Osteocyte (in vitro differentiated cells): ENCODE measurements at regions not wholly inside any gene's neighbourhood (a gene's known extent, or its start where the extent isn't known, plus 50 kb on each side); places are given as distances from the start of the nearest gene placed in this dataset.

Source experiments
- DNase-seq: peaks from one replicate; pipeline ENCODE4 v3.0.0; 2021; ENCODE audit warnings: mixed read lengths; ENCODE audit not compliant: unreplicated experiment; ENCODE audit errors: extremely low spot score
- H3K27ac Mint-ChIP-seq: one replicate; pipeline ENCODE4 v1.8.0; 2021; ENCODE audit warnings: mild to moderate bottlenecking, mixed read lengths; ENCODE audit not compliant: unreplicated experiment
- H3K27me3 Mint-ChIP-seq: one replicate; pipeline ENCODE4 v1.8.0; 2021; ENCODE audit warnings: mixed read lengths; ENCODE audit not compliant: unreplicated experiment
- H3K36me3 Mint-ChIP-seq: one replicate; pipeline ENCODE4 v1.8.0; 2021; ENCODE audit warnings: mixed read lengths; ENCODE audit not compliant: unreplicated experiment
- H3K4me1 Mint-ChIP-seq: one replicate; pipeline ENCODE4 v1.8.0; 2021; ENCODE audit warnings: mixed read lengths; ENCODE audit not compliant: unreplicated experiment
- H3K4me3 Mint-ChIP-seq: one replicate; pipeline ENCODE4 v1.8.0; 2021; ENCODE audit warnings: mild to moderate bottlenecking, moderate library complexity, mixed read lengths; ENCODE audit not compliant: unreplicated experiment
- H3K9me3 Mint-ChIP-seq: one replicate; pipeline ENCODE4 v1.8.0; 2021; ENCODE audit warnings: mixed read lengths; ENCODE audit not compliant: unreplicated experiment
- TF ChIP-seq, protein P1 (sequence below): fragments of 200-600 bp; sonication (generic); IDR thresholded peaks from 2 replicates; pipeline ENCODE4 v1.5.0; 2021; ENCODE audit warnings: antibody characterized with exemption, mild to moderate bottlenecking, moderate library complexity

GRCh38 chr4:141810038-141810711 lies 173.8 kb downstream of the IL15 start:
- TF ChIP-seq, protein P1, sequence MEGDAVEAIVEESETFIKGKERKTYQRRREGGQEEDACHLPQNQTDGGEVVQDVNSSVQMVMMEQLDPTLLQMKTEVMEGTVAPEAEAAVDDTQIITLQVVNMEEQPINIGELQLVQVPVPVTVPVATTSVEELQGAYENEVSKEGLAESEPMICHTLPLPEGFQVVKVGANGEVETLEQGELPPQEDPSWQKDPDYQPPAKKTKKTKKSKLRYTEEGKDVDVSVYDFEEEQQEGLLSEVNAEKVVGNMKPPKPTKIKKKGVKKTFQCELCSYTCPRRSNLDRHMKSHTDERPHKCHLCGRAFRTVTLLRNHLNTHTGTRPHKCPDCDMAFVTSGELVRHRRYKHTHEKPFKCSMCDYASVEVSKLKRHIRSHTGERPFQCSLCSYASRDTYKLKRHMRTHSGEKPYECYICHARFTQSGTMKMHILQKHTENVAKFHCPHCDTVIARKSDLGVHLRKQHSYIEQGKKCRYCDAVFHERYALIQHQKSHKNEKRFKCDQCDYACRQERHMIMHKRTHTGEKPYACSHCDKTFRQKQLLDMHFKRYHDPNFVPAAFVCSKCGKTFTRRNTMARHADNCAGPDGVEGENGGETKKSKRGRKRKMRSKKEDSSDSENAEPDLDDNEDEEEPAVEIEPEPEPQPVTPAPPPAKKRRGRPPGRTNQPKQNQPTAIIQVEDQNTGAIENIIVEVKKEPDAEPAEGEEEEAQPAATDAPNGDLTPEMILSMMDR: no peak
- Mint-ChIP-seq H3K36me3 (no peaks in the 10 kb centered on the region), H3K27me3 (no peaks in the 10 kb centered on the region), H3K9me3 (peaks cover 6% of the 10 kb centered on the region), H3K27ac (no peak overlapping the region), H3K4me3 (no peak overlapping the region), H3K4me1 (peaks cover 51% of the 10 kb centered on the region)
- no peak for DNase-seq

DNA sequence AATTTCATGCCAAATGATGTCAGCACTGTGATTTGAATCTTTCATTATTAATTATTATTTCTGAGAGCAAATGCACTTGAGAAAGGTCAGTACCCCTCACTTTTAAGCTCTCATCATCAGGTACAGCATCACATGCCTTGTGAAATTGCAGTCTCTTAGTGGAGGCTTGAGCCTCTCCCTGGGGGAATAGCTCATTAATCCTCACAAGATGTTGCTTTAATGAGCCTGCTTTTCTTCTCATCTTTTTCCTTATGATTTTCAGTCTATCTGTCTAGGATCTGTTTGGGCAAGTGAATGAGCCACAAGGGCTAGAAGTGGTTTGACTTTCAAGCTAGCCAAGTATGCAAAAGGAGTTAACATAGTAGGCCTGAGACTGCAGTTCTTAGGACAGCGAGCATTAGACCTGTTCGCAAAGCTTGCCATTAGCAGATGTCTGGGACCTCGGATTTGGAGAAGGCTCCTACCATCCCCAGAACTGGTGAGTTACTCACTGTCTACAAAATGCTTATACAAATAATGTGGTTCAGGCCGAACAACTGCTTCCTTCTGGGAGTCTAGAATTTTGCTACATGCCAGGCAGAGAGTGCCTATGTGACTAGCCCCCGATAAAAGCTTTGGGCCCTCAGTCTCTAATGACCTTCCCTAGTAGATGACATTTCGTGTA lies 174.5 kb downstream of the IL15 start:
- peaks cover 46% of the 10 kb centered on the region for H3K4me1 Mint-ChIP-seq
- no peaks in the 10 kb centered on the region for H3K27me3 Mint-ChIP-seq
- DNase-seq: no peak
- H3K27ac Mint-ChIP-seq: no peak overlapping the region
- peaks cover 6% of the 10 kb centered on the region for H3K9me3 Mint-ChIP-seq
- no peaks in the 10 kb centered on the region for H3K36me3 Mint-ChIP-seq
- H3K4me3 Mint-ChIP-seq: no peak overlapping the region
- TF ChIP-seq, protein P1: no peak

GRCh38 chr4:141812158-141812557 lies 175.8 kb downstream of the IL15 start:
- Mint-ChIP-seq H3K4me3 (no peak overlapping the region), H3K27me3 (no peaks in the 10 kb centered on the region)

GRCh38 chr4:141814499-141814898 lies 178.1 kb downstream of the IL15 start:
- TF ChIP-seq, protein P1: no peak
- H3K4me3 Mint-ChIP-seq: no peak overlapping the region
- H3K9me3 Mint-ChIP-seq: peaks cover 30% of the 10 kb centered on the region
- H3K36me3 Mint-ChIP-seq: peaks cover 4% of the 10 kb centered on the region
- H3K4me1 Mint-ChIP-seq: peaks cover 18% of the 10 kb centered on the region
- no peak for DNase-seq
- H3K27ac Mint-ChIP-seq: no peak overlapping the region
- peaks cover 3% of the 10 kb centered on the region for H3K27me3 Mint-ChIP-seq

More at GRCh38 chr4:141812158-141812557, 175.8 kb downstream of the IL15 start:
- H3K4me1 Mint-ChIP-seq: peaks cover 33% of the 10 kb centered on the region
- TF ChIP-seq, protein P1: no peak
- peaks cover 16% of the 10 kb centered on the region for H3K9me3 Mint-ChIP-seq
- DNase-seq: no peak
- H3K36me3 Mint-ChIP-seq: peaks cover 3% of the 10 kb centered on the region
- H3K27ac Mint-ChIP-seq: no peak overlapping the region

GRCh38 chr4:141815646-141816045 lies 179.3 kb downstream of the IL15 start:
- Mint-ChIP-seq H3K36me3 (peaks cover 4% of the 10 kb centered on the region), H3K9me3 (peaks cover 30% of the 10 kb centered on the region), H3K27me3 (peaks cover 3% of the 10 kb centered on the region), H3K4me3 (no peak overlapping the region), H3K27ac (no peak overlapping the region), H3K4me1 (peaks cover 7% of the 10 kb centered on the region)
- DNase-seq: no peak
- TF ChIP-seq, protein P1: no peak
